ENCODE measurements at regions not wholly inside any gene's neighbourhood (a gene's known extent, or its start where the extent isn't known, plus 50 kb on each side); places are given as distances from the start of the nearest gene placed in this dataset.

DNA sequence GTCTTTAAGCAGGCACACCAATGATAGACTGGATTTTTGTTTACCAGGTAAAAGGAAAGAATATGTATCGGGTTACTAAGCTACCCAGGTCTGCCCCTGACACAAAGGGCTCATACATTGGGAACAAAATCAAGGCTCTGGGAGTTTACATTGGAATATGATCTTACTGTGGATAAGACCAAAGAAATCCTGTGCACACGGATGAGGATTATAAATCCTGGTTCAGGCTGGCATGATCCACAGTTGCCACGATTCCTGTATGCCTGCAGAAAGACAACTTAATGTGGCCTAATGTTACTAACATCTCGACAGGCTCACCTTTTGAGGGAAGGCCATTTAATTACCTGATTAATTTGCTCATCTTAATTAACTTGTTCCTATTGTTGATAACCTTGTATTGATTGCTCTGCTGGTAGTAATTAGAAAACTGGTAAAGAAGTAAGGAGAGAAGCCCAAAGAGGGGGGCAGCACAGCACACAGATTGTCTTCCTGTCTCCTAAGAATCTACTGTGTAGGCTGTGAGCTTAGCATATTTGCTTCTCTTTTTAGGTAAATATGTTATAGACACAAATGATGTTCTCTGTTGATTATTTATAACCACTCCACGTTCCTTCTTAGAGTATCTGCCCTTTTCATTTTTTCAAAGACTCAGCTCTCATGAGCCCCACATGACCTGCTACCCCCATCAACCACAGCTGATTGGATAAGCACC lies 51.0 kb upstream of the TOX3 start:
- no peak for TF ChIP-seq EZH2 (IDR thresholded peaks at IDR 0.05)
- TF ChIP-seq POLR2AphosphoS5 (IDR thresholded peaks at IDR 0.05; ENCODE audit: borderline replicate concordance, low read depth, low read length): no peak
- no peak for TF ChIP-seq FOXP2 (optimal IDR thresholded peaks at IDR 0.05; ENCODE audit: control extremely low read depth, extremely low read length, insufficient read depth)
